ENCODE measurements at regions not wholly inside any gene's neighbourhood (a gene's known extent, or its start where the extent isn't known, plus 50 kb on each side); places are given as distances from the start of the nearest gene placed in this dataset.

DNA sequence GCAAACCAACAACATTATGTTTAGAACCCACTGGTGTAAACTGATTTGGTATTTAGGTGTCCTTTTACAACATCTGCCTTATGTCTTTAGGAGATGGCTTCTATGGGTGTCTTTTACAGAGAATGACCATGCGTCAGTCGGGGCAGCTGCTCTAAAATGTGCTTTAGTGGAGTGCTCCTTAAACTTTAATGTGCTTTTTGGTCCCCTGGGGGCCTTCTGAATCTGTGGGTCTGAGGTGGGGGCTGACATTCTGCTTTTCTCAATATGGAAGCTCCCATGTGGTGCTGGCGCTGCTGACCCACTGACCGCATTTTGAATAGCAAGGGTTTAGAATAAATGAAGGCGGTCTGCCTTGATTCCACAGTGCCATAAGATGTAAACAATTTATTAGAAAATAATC, 173.2 kb upstream of the B3GALT2 start:
- DNase-seq (ENCODE audit: low spot score): no peak

DNA sequence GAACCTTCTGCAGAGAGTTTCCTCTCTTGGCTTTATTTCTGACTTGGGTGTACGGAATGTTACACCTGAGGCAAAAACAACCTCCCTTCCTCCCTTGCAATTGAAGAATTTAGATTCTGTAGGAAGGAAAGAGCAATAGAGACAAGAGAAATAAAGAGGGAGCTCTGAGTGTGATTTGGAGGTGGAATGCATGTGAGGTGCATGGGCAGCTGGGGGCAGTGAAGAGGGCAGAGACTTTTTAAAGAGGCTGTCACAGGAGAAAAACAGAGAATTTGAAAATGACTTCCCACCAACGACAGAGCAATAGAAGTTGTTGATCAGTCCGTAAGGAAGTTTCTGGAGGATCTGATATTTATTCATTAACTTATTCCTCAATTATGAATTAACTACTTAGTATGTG, 172.0 kb upstream of the B3GALT2 start:
- DNase-seq (ENCODE audit: low spot score): no peak

DNA sequence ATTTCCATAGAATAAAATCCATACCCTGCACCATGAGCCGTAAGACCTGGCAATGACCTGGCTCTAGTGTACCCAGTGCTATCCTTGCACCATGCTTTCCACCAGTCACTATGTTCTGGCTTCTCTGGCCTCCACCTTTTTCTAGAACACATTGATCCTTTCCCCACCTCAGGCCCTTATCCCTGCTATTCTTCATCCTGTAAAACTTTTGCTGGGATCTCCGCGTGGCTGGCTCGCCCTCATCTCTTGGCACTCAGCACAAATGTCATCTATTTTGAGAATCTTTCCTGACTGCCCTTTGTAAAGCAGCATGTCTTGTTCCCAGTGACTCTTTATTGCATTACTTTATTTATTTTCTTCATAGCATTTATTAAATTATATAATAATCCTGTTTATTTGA, 169.8 kb upstream of the B3GALT2 start:
- no peak for DNase-seq (ENCODE audit: low spot score)

DNA sequence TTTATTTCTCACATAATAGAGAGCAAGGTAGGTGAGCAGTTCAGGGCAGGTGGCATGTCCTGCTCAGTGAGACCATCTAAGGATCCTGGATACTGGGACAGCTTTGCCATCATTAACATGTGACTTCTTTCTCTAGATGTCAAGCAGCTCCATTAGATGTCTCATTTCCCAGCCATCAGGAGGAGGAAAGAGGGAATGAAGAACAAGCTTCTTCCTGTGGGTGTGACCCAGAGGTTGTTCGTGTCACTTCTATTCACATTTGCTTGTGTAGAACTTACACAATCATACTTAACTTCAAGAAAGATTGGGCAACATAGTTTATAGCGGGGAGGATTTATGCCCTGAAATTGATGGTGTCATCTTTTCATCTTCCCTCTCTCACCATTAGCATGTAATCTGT, 169.2 kb upstream of the B3GALT2 start:
- DNase-seq (ENCODE audit: low spot score): no peak

DNA sequence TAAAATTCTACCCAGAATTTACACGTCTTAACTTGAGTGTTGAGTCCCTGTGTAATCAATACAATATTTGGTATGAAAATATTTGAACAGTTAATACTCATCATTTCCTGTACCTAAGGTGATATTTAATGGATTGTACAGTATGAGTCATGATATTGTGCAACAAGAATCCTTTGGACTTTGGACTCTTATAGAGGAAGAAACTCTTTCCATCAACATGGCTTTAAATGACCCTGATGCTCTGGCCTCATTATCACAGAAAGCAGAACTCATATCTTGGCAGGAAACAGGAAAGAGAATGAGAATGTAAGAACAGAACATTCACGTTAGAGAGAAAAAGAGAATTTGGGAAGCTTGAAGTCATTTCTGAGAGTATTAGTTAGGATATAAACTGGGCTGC, 168.8 kb upstream of the B3GALT2 start:
- DNase-seq (ENCODE audit: low spot score): peak; percentile 34

DNA sequence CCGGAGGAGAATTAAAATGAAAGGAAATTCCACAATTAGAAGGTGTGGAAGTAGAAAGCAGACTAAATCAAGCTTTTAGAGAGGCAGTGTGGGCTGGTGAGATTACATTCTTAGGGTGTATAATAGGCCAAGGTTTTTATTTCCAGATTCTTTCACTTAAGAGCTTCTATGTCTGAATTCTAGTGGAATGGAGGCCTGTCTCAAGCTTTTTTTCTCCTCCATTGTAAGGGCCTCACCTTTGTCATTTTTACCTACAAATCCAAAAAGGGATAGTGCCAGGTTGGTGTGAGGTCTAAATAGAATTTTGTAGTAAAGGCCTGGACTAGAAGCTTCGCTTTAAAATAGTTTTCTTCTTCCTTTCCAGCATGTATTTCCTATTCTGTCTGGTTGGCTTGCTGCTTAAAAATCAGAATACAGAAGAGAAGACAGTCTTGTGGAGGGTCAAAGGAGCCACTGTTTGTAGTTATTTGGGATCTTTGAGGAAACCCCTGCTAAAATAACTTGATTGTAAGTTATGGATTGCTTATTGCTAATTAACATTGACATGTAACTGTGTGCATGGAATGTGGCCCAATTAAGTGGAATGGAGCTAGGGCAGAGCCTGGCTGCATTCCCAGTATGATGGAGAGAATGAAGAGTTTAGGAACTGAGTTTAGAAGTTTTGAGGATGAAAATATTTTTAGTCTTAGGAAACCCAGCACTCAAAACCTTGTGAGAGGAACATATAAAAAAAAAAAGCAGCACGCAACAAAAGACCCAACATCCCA, 162.5 kb upstream of the B3GALT2 start:
- no peak for DNase-seq (ENCODE audit: low spot score)

DNA sequence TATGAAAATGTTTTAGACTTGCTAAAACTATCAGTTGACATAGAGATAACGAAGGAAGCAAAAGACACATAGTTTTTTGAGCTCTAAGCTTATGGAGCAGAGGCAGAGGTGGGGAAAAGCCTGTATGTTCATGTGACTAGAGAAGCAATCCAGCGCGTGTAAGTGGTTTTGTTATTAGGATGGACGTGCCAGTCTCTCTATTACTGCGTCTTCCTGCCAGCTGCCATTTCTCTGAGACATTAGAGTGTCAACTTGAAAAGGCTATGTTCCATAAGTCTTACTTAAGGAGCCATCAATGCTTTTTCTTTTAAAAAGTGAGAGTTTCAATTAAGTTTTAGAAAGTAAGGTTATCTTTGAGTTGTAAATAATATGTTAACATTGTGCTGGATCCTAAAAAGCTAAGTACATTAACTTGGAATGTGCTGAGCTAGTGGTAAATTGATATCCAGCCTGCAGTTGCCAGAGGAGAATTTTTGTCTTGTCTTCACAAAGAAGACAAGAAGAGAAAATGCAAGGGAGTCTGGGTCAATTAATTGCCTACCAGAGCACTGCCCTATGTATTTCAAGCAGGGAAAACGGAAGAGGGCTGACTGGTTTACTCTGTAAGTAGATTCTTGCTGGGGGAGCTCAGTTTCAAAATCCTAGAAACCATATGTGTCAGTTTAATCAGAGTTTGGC, 161.8 kb upstream of the B3GALT2 start:
- no peak for DNase-seq (ENCODE audit: low spot score)

DNA sequence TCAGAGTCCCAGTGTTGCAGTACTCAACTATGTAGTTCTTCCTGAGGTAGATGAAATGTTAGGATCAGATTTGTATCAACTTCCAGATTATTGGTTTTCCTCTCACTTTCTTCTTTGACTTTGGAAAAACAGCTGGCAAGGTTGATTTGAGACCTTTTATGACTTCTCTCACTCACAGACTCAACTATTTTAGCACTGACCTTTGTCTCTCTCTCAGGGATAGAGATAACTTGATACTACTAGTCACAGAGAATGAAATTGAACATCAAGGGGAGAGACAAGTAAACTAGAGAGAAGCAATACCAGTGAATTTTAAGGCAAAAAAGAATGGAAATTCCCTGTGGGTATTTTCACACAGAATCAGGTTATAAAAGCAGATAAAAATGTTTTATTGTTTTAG, 159.7 kb upstream of the B3GALT2 start:
- no peak for DNase-seq (ENCODE audit: low spot score)

DNA sequence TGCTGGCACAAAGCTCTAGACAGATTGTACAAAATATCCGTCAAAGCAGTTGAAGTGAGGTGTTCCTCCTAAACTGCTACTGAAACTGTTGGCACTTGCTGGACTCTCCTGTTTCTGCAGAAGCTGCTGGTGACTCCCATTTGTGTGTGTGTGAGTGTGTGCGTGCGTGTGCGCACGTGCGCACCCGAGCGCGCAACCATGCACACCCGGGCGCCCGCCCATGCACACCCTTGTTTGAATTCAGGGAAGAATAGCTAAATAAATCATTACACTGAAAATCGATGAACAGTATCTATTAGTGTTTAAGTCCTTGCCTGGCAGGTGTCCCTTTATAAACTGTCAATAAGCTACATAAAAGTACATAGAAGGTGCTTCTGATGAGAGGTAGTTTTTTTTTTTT, 156.4 kb upstream of the B3GALT2 start:
- no peak for DNase-seq (ENCODE audit: low spot score)

DNA sequence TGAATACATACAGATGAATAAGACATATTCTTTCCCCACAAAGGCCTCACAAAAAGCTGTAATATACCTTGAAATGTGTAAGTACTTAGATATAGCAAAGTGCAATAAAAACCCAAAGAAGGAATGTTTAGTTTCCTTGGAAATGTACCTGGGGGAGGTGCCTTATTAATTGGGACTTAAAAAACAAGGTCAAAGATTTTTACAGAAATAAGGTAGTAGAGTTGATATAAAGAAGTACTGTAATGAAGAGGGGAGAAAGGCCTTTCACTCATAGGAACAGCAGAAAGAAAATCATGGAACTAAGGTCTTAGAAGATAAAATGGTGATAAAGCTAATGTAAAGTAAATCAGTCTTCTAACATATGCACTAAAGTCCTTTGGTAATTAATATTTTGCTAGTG, 153.9 kb upstream of the B3GALT2 start:
- DNase-seq (ENCODE audit: low spot score): no peak

DNA sequence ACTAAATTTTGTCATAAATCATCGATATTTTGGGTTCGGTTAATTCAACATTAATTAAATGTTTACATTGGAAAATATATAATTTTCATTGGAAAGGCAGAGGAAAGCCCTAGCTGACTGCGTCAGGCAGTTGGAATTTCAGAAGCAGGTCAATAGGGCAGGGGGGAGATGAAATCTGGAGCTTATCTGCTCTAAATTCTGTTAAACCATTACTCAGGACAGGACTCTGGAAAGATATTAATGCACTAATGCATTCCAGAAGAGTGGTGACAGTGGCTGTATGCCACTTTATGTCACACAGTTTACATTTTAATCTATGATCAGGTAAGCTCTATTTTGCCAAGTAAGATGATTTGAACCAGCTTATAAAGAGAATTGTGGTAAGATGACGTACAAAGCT, 153.0 kb upstream of the B3GALT2 start:
- no peak for DNase-seq (ENCODE audit: low spot score)

DNA sequence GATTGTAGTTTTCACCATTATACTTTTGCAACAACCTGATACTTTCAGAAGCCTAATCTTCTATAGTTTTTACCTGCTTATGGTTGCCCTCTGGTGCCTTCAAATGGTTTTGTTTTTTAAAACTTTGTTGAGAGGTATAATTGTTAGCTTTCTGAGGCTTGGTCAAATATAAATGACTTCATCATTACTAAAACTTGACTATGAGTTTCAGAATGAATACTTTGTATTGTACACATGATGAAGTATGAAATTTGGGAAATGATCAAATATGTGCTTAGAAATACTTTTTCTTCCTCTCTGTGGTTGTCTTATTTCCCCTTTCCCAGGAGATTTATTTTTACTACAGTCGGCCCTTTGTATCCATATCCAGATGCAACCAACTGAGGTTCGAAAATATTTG, 151.8 kb upstream of the B3GALT2 start:
- DNase-seq (ENCODE audit: low spot score): peak; percentile 38

DNA sequence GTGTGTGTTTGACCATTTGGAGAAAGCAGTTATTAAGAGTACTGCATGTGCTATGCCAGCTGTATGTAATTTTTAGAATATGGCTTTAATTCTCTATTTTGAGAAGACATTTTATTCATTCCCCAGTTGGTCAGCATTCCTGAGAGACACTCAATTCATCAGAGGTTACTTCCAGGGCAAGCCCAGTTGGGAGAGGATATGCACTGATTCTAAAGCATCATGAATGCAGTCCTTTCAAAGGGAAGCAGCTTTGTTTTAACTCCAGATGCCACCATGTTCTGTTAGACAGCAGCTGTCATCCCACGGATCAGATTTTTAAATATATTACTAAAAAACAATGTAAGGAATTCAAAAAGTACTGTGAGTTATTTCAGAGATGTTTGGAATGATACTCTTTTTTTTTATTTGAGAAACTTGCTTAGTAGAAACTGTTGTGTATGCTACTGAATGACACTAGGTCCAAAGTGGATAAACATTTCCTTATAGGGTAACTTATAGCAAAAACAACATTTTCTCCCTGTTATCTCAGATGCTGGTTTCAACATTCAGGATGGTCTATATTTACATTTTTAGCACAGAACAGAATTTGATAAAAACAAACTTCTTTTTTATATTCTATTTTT, 149.5 kb upstream of the B3GALT2 start:
- DNase-seq (ENCODE audit: low spot score): peak; percentile 85

DNA sequence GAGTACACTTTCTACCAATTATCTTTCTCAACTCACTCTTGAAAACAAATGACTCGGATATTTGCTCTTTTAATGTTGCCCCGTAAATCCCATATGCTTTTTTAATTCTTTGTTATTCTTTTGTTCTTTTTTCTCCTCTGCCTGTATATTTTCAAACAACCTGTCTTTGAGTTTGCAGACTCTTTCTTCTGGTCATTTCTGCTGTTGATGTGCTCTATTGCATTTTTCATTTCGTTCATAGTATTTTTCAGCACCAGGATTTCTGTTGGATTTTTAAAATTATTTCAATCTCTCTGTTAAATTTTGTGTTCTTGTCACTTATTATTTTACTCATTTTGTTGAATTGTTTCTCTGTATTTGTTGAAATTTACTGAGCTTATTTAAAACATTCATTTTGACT, 146.8 kb upstream of the B3GALT2 start:
- no peak for DNase-seq (ENCODE audit: low spot score)

DNA sequence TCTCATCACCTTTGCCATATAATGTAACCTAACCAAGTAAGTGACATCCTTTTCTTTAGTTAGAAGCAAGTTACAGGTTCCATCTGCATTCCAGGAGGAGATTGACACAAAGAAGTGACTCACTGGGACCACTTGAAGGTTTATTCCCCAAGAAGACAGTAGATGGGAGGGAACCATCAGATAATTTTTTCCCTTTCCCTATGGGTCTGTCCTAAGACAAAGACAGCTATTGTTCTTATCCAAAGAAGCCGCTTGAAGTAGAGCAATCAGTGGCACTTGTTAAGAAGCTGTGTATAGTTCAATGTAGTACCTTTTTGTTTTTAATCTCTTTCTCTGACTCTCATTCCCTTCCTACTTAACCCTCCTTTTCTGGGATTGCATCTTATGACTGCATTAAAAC, 139.9 kb upstream of the B3GALT2 start:
- peak; percentile 74 for DNase-seq (ENCODE audit: low spot score)

DNA sequence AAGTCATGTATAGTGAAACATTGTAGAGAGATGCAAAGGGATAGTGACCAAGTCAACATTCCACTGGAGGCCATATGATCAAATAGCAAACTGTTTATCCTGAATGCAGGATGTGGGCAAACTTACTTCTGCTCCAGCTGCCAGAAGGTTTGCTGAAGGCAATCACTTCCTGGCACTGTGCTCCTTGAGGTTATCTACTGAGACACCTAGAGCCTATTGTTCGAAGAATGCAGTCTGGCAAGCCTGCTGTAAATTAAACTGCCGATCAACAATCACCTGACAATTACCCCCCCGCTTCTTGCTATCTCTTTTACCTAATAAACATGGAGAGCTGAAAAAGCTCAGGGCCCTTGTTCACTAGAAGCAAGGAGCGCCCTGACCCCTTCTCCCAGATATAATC, 139.4 kb upstream of the B3GALT2 start:
- peak; percentile 89 for DNase-seq (ENCODE audit: low spot score)

DNA sequence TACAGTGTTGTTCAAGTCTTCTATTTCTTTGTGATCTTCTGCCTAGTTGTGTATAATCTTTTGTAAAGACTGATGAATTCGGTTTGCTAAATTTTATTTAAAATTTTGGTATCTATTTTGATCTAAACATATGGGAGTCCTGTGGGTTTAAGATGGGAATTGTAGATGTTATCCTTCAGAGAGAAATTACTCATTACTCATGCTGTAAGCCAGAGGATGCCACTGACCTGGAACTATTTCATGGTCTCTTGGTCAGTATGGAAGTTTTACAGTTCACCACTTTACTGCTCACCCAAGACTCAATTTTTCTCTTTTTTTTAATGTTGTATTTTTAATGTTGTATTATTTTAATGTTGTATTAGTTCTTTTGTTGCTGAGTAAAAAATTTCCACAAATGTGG, 138.6 kb upstream of the B3GALT2 start:
- peak; percentile 39 for DNase-seq (ENCODE audit: low spot score)

DNA sequence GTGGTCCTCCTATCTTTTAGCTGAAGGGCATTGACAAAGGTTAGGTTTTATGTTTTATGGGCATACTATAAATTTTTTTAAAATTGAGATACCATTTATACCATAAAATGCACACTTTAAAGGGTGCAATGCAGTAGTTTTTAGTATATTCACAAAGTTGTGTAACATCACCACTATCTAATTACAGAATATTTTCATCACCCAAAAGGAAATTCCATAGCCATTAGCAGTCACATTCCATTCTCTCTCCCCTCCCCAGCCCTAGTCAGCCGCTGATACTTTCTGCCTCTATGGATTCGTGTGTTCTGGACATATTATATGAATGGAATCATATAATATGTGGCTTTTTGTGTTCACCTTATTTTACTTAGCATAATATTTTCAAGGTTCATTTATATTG, 135.8 kb upstream of the B3GALT2 start:
- peak; percentile 94 for DNase-seq (ENCODE audit: low spot score)

DNA sequence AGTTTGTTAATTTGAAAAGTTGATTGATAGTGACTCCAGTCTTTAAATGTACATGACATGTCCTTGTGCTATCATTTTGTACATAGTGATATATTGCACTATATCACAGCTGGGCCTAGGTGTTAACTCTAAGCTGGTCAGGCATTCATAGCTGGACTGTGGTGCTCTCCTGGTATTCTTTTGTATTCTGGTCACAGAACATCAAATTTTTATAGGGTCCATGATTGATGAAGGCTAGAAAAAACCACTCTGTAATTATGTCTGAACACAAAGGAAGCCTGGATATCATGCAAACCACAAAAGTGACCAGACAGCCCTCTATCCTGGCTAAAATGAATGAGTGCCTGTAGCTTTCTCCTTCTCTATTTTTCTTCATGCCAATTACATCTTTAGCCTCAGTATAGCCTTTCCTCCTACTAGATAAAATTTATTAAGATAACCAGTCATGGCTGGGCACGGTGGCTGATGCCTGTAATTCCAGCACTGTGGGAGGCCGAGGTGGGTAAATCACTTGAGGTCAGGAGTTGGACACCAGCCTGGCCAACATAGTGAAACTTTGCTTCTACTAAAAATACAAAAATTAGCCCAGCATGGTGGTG, 134.9 kb upstream of the B3GALT2 start:
- DNase-seq (ENCODE audit: low spot score): peak; percentile 88

DNA sequence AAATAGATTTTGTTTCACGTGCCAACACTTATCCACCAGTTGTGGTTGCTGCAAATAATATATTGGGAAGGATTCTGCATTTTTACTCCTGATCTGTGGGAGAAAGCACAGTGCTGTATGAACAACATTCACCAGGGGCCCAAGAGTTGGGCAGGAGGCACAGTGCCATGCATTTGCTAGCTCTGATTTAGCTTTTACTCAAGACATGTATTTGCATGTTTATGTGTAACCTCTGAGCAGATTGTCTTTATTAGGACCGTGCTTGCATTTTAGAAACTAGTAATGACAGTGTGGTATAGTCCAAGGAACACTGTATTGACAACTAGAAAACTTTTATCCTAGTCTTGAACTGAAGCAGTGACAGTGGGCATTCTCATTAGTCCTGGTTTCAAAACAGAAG, 133.9 kb upstream of the B3GALT2 start:
- DNase-seq (ENCODE audit: low spot score): no peak

DNA sequence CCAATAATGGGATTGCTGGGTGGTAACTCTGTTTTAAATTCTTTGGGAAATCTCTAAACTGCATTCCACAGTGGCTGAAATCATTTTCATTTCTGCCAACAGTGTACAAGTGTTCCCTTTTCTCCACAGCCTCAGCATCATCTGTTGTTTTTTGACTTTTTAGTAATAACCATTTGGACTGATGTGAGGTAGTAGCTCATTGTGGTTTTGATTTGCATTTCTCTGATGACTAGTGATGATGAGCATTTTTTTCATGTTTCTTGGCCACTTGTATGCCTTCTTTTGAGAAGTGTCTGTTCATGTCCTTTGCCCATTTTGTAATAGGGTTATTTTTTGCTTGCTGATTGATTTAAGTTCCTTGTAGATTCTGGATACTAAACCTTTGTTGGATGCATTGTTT, 131.9 kb upstream of the B3GALT2 start:
- no peak for DNase-seq (ENCODE audit: low spot score)

DNA sequence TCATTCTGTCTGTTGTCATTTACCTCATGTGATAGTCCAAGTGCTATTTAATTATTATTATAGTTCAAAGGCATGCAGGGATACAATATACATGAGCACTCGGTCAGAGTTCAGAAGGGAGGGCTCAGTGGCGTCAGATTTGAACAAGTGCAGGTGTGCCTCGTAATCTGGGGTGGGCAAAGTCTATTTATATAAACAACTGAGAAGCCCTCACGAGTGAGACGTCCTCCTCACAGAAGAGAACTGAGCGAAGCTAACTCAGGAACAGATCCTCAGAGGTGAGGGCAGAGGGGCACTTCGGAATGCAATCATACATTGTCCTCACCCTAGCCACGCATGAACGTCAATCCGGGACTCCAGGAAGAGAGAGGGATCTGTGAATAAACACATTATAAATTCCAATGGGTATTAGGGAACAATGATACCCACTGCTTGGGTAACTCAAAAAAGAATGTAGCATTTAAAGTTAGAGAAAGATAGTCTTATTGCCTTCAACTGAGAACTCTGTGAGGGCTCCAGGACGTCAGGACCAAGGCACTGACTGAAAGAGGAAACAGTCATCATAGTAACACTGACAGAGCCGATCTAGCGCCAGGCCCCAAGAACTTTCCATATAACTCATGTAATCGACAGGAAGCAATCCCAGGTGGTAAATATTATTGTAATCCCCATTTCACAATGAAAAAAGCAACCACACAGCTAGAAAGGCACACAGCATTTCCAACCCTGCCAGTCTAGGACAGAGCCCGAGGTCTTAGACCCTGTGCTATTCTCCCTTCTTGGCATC, 127.1 kb upstream of the B3GALT2 start:
- no peak for DNase-seq (ENCODE audit: low spot score)
